GM12891 (cell line): ENCODE measurements at regions not wholly inside any gene's neighbourhood (a gene's known extent, or its start where the extent isn't known, plus 50 kb on each side); places are given as distances from the start of the nearest gene placed in this dataset.

Experiments
- DNase-seq: peaks from one replicate; pipeline ENCODE4 v3.0.0; 2011; ENCODE audit warnings: low spot score; ENCODE audit not compliant: insufficient read length
- FAIRE-seq: peaks from 2 replicates; lab custom pipeline; 2011; peaks lifted over from hg19 to GRCh38; lab: Jason Lieb, UNC
- PAX5 ChIP-seq: IDR thresholded peaks from 2 replicates; pipeline ENCODE4 v1.6.1; 2011; ENCODE audit warnings: low read length, moderate library complexity, mild to moderate bottlenecking; ENCODE audit not compliant: insufficient read depth, severe bottlenecking
- POLR2A ChIP-seq: IDR thresholded peaks from 2 replicates; pipeline ENCODE4 v1.6.1; 2011; ENCODE audit warnings: low read depth, low read length, control low read depth
- POLR2AphosphoS5 ChIP-seq: IDR thresholded peaks from 2 replicates; pipeline ENCODE4 v1.6.1; 2011; ENCODE audit warnings: low read depth, low read length, control low read depth
- POU2F2 ChIP-seq: IDR thresholded peaks from 2 replicates; pipeline ENCODE4 v1.6.1; 2011; ENCODE audit warnings: low read depth, mild to moderate bottlenecking, control low read depth, low read length, moderate library complexity
- SPI1 ChIP-seq: IDR thresholded peaks from 2 replicates; pipeline ENCODE4 v1.6.1; 2011; ENCODE audit warnings: low read depth, low read length, control low read depth
- TAF1 ChIP-seq: IDR thresholded peaks from 2 replicates; pipeline ENCODE4 v1.6.1; 2011; ENCODE audit warnings: low read depth, low read length, control low read depth

- no peak for TF ChIP-seq POLR2A
- TF ChIP-seq SPI1 = no peak
- no peak for TF ChIP-seq POU2F2
- no peak for TF ChIP-seq TAF1
- TF ChIP-seq POLR2AphosphoS5 = no peak
- TF ChIP-seq PAX5 = no peak
- DNase-seq (no peak), FAIRE-seq (no peak)
Measured at GRCh38 chr2:165010556-165010955, 55.2 kb upstream of the SLC38A11 start.

GRCh38 chr2:165009466-165009865 is 54.1 kb upstream of the SLC38A11 start:
- TF ChIP-seq POLR2A (no peak), POLR2AphosphoS5 (no peak), POU2F2 (no peak), SPI1 (no peak), PAX5 (no peak), TAF1 (no peak)
- DNase-seq = no peak
- FAIRE-seq = no peak

GRCh38 chr2:165008730-165009315 is 53.5 kb upstream of the SLC38A11 start:
- TF ChIP-seq POLR2A (no peak), PAX5 (no peak), POU2F2 (no peak)
- DNase-seq (no peak), FAIRE-seq (no peak)

DNA sequence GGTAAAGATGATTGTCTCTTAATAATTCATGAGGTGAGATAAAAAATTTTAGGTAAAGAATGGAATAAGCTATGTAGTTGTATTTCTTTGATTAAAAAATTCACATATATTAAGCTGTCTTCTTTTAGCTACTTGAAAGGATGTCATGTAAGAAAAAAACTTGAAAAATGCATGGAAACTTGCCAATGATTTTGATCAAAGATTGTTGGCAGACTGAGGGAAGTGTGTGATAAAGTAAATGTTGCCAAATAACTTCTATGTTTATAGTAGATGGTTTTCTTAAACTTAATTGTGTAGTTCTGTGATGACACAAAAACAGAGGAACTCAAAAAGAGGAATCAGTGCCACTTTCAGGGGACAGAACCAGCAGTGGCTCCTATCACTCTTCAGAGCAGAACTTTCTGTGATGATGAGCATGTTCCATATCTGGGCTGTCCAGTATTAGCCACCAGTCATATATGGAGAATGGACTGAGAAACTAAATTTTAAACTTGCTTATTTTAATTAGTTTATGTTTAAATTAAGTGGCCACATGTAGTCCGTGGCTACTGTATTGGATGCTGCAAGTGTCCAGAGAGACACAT is 51.9 kb upstream of the SLC38A11 start:
- FAIRE-seq (no peak), DNase-seq (no peak)
- TF ChIP-seq POLR2AphosphoS5 (no peak), PAX5 (no peak), POU2F2 (no peak), TAF1 (no peak), POLR2A (no peak), SPI1 (no peak)
